Activated CD8-positive, alpha-beta memory T cell treated with anti-CD3 and anti-CD28 coated beads, Interleukin-2, amount 50 U/mL, for 4 hours (primary cell): ENCODE measurements at regions not wholly inside any gene's neighbourhood (a gene's known extent, or its start where the extent isn't known, plus 50 kb on each side); places are given as distances from the start of the nearest gene placed in this dataset.
"Not testable (repeated sequence)": the region's sequence is repeated elsewhere in the genome, so short reads cannot be mapped to it uniquely, and the experiment has no call there.

Experiments
- DNase-seq: peaks from one replicate; pipeline ENCODE4 v3.0.0-alpha.2; 2020

GRCh38 chr6:15922510-15923250, 206.2 kb upstream of the MYLIP start:
- no peak for DNase-seq

GRCh38 chr6:15921243-15921642, 207.6 kb upstream of the MYLIP start:
- DNase-seq = no peak

GRCh38 chr6:15916581-15916980, 212.3 kb upstream of the MYLIP start:
- no peak for DNase-seq

- DNase-seq = no peak
Measured at GRCh38 chr6:15915508-15916178, 213.2 kb upstream of the MYLIP start.

- no peak for DNase-seq
Measured at GRCh38 chr6:15914553-15914952, 214.3 kb upstream of the MYLIP start.

GRCh38 chr6:15913573-15913972, 215.3 kb upstream of the MYLIP start:
- no peak for DNase-seq

- DNase-seq = no peak
Measured at GRCh38 chr6:15912505-15913400, 216.1 kb upstream of the MYLIP start.

- DNase-seq = no peak
Measured at GRCh38 chr6:15911753-15912504, 217.0 kb upstream of the MYLIP start.

GRCh38 chr6:15909290-15910070, 219.4 kb upstream of the MYLIP start:
- DNase-seq = no peak

- no peak for DNase-seq
Measured at GRCh38 chr6:15908871-15909270, 220.0 kb upstream of the MYLIP start.

- no peak for DNase-seq
Measured at GRCh38 chr6:15907914-15908518, 220.9 kb upstream of the MYLIP start.

GRCh38 chr6:15907220-15907913, 221.5 kb upstream of the MYLIP start:
- DNase-seq = not testable (repeated sequence)

- DNase-seq = no peak
Measured at GRCh38 chr6:15906420-15907016, 222.4 kb upstream of the MYLIP start.

GRCh38 chr6:15905488-15906419, 223.1 kb upstream of the MYLIP start:
- no peak for DNase-seq

- no peak for DNase-seq
Measured at GRCh38 chr6:15904651-15905376, 224.1 kb upstream of the MYLIP start.

- DNase-seq = no peak
Measured at GRCh38 chr6:15901141-15902115, 227.5 kb upstream of the MYLIP start.

- no peak for DNase-seq
Measured at GRCh38 chr6:15898693-15899092, 230.2 kb upstream of the MYLIP start.
